ENCODE measurements at regions not wholly inside any gene's neighbourhood (a gene's known extent, or its start where the extent isn't known, plus 50 kb on each side); places are given as distances from the start of the nearest gene placed in this dataset.
"Not testable (repeated sequence)": the region's sequence is repeated elsewhere in the genome, so short reads cannot be mapped to it uniquely, and the experiment has no call there.

DNA sequence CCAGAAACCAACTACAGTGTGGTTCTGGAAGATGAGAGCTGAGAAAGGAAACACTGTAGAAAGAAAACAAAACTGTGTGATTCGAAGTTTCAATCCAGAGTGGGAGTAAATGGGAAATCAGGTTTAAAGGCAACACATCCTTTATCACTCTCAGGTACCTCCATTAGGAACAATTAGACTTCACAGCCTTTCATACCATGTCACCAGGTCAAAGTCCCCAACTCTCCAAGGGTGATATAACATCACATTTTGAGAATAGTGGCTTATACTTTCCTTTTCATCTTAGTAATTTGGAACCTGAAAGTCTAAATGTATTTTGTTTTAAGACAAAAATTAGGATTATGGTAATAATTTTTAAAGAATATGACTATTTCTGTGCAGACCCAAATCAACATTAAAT lies 194.9 kb upstream of the WWC1 start:
- no peak overlapping the region for H3K4me3 ChIP-seq (replicated peaks; ENCODE audit: low read depth, low read length)
- TF ChIP-seq, protein P1, sequence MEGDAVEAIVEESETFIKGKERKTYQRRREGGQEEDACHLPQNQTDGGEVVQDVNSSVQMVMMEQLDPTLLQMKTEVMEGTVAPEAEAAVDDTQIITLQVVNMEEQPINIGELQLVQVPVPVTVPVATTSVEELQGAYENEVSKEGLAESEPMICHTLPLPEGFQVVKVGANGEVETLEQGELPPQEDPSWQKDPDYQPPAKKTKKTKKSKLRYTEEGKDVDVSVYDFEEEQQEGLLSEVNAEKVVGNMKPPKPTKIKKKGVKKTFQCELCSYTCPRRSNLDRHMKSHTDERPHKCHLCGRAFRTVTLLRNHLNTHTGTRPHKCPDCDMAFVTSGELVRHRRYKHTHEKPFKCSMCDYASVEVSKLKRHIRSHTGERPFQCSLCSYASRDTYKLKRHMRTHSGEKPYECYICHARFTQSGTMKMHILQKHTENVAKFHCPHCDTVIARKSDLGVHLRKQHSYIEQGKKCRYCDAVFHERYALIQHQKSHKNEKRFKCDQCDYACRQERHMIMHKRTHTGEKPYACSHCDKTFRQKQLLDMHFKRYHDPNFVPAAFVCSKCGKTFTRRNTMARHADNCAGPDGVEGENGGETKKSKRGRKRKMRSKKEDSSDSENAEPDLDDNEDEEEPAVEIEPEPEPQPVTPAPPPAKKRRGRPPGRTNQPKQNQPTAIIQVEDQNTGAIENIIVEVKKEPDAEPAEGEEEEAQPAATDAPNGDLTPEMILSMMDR (IDR thresholded peaks at IDR 0.05; ENCODE audit: low read depth, low read length, missing control alignments), result no peak
- DNase-seq (ENCODE audit: extremely low read depth, low read depth), result no peak

DNA sequence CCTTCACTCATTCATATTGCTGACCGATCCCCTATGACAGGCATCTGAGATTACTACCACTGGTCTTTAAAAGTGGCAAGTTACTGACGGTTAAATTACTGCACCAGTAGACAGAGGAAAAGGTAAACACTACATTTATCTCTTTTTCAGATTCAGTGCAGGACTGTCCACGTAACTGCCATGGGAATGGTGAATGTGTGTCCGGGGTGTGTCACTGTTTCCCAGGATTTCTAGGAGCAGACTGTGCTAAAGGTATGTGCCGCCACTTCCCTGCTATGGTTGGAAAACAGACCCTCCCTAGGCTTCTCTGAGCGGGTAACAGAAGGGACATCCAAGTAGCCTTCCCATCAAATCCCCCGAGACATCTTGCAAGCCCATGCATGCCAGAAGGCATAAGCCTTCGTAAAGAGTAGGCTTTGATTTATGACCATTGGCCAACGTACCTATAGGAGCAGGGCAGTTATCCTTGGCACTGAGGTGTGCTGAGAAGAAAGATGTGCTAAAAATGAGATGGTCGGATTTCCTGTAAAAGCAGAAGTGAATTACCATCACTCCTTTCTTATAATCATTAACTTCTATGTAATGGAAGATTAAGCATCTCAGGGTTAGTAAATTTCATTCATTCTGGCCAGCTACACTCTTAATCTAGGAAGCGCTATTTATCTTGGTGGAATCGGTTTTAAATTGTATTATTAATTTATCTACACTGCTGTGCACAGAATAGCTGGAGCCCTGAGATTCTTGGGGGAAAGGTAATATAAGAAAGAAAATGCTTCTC lies 193.4 kb upstream of the WWC1 start:
- H3K4me3 ChIP-seq (replicated peaks; ENCODE audit: low read depth, low read length), result no peak overlapping the region
- TF ChIP-seq, protein P1 (IDR thresholded peaks at IDR 0.05; ENCODE audit: low read depth, low read length, missing control alignments), result no peak
- DNase-seq (ENCODE audit: extremely low read depth, low read depth), result no peak

GRCh38 chr5:168101352-168101751 lies 190.1 kb upstream of the WWC1 start:
- no peak for DNase-seq (ENCODE audit: extremely low read depth, low read depth)
- TF ChIP-seq, protein P1 (IDR thresholded peaks at IDR 0.05; ENCODE audit: low read depth, low read length, missing control alignments), result no peak
- no peak overlapping the region for H3K4me3 ChIP-seq (replicated peaks; ENCODE audit: low read depth, low read length)

DNA sequence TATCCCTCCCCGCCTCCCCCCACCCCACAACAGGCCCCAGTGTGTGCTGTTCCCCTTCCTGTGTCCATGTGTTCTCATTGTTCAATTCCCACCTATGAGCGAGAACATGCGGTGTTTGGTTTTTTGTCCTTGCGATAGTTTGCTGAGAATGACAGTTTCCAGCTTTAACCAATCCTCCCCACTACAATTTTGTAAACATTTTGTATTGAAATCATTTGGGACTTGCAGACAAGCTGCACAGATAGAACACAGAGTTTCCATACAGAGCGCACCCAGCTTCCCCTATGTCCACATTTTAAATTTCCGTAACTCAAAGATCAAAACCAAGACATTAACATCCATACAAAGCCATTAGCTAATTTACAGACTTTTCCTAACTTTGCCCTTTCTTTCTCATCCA lies 188.4 kb upstream of the WWC1 start:
- H3K4me3 ChIP-seq (replicated peaks; ENCODE audit: low read depth, low read length); DNase-seq (ENCODE audit: extremely low read depth, low read depth): not testable (repeated sequence)

DNA sequence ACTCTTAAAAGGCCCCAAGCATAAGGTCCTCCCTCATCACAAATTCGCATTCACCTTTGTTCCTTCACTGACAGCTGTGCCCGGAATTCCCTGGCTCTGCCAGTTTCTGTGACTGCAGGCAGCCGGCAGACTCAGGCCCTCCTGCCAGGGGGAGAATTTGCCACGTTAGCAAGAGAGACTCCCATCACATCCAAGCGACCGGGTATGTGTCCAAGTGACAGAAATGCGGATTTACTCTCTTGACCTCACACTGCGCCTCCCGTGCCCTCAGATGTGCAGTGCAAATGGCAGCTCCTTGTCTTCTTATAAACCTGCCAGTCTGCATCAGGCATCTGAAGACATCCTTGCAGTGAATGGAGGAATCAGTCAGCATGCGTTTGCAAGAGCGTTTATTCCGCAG lies 187.1 kb upstream of the WWC1 start:
- no peak for DNase-seq (ENCODE audit: extremely low read depth, low read depth)
- TF ChIP-seq, protein P1 (IDR thresholded peaks at IDR 0.05; ENCODE audit: low read depth, low read length, missing control alignments), result no peak
- no peak overlapping the region for H3K4me3 ChIP-seq (replicated peaks; ENCODE audit: low read depth, low read length)

- TF ChIP-seq, protein P1 (IDR thresholded peaks at IDR 0.05; ENCODE audit: low read depth, low read length, missing control alignments), result no peak
- no peak overlapping the region for H3K4me3 ChIP-seq (replicated peaks; ENCODE audit: low read depth, low read length)
- DNase-seq (ENCODE audit: extremely low read depth, low read depth), result no peak
Measured at GRCh38 chr5:168104811-168105481, 186.5 kb upstream of the WWC1 start.

DNA sequence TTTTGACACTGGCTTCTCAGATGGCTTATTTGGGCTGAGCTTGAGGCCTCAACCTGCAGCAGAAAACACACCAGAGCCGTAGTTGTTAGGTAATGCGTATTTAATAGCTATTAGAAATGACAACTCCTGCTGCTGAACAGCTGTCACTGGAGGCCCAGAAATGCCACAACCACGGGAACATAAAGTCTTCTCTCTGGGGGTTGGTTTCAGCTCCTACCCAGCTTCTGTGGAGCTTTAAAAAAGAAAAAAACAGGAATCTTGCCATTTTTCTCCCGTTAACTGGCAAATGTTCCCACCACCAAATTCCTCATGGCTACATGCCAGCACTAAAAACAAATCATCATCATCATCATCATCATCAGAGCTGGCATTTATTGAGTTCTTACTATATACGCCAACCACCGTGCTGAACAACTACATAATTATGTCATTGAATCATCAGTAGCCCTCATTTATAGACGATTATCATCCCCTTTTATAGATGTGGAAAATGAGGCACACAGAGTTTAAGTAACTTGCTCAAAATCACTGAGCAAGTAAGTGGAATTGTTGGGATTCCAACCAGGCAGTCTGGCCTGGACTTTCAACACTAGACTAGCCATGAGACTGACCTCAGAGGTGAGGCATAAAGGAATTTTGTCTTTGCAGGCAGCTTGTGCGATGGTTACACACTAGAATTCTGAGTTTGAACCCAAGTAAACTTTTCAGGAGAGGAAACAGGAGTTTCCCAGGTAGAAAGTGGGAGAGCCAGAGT lies 185.3 kb upstream of the WWC1 start:
- no peak for DNase-seq (ENCODE audit: extremely low read depth, low read depth)

More for the DNA sequence above, 185.3 kb upstream of the WWC1 start:
- TF ChIP-seq, protein P1 (IDR thresholded peaks at IDR 0.05; ENCODE audit: low read depth, low read length, missing control alignments), result no peak
- no peak overlapping the region for H3K4me3 ChIP-seq (replicated peaks; ENCODE audit: low read depth, low read length)
